RWPE1 (cell line): ENCODE measurements at regions not wholly inside any gene's neighbourhood (a gene's known extent, or its start where the extent isn't known, plus 50 kb on each side); places are given as distances from the start of the nearest gene placed in this dataset.

Experiments
- CTCF ChIA-PET: fragments of 350-600 bp; sonication (Branson Sonifier 250); formaldehyde crosslinking; extraction: SDS; loops from one replicate; lab custom pipeline; 2021; lab: Yijun Ruan, JAX
- POLR2A ChIA-PET: fragments of 400-600 bp; formaldehyde crosslinking; extraction: SDS; loops from one replicate; lab custom pipeline; 2020; ENCODE audit warnings: antibody characterized with exemption; ENCODE audit not compliant: low non-redundant PET; lab: Yijun Ruan, JAX
- DNase-seq: peaks from one replicate; pipeline ENCODE4 v3.0.0; 2012; ENCODE audit warnings: low spot score
- H3K27ac ChIP-seq: fragments of 450-650 bp; 2 replicates; pipeline ENCODE4 v1.5.1; 2017
- CTCF ChIP-seq: fragments of 450-650 bp; conservative IDR thresholded peaks from 2 replicates; pipeline ENCODE4 v1.5.1; 2017; ENCODE audit warnings: low read depth, mild to moderate bottlenecking

- no peak overlapping the region for H3K27ac ChIP-seq
- ChIA-PET POLR2A (no interaction called here), CTCF (no interaction called here)
- no peak for TF ChIP-seq CTCF
- no peak for DNase-seq
Measured at GRCh38 chr1:80825067-80825466, 975.7 kb upstream of the ADGRL2 start.

- CTCF ChIA-PET, result no interaction called here
- POLR2A ChIA-PET, result no interaction called here
- DNase-seq, result no peak
- TF ChIP-seq CTCF, result no peak
- no peak overlapping the region for H3K27ac ChIP-seq
Measured at GRCh38 chr1:80818211-80818610, 982.5 kb upstream of the ADGRL2 start.

DNA sequence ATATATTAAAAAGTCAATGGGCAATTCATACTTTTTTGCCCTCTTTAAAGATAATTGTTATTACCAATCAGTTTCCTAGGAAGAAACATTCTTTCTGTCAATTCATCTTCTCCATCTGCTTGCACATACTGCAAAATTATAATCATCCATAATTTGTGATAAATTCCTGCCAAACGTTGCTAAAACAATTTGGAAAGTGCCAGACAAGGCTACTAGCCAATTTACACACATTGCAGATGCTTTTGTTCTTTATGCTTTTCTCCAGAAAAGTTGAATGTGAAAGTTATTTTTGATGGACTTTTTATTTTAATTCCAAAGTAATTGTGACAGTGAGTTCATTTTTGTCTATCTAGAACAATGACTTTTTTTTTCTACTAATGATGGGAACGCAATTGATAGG lies 992.8 kb upstream of the ADGRL2 start:
- TF ChIP-seq CTCF, result no peak
- ChIA-PET CTCF (no interaction called here), POLR2A (no interaction called here)
- no peak overlapping the region for H3K27ac ChIP-seq
- no peak for DNase-seq

- CTCF ChIA-PET, result no interaction called here
- POLR2A ChIA-PET, result no interaction called here
- DNase-seq, result no peak
- H3K27ac ChIP-seq, result no peak overlapping the region
- no peak for TF ChIP-seq CTCF
Measured at GRCh38 chr1:80806431-80806830, 994.3 kb upstream of the ADGRL2 start.

DNA sequence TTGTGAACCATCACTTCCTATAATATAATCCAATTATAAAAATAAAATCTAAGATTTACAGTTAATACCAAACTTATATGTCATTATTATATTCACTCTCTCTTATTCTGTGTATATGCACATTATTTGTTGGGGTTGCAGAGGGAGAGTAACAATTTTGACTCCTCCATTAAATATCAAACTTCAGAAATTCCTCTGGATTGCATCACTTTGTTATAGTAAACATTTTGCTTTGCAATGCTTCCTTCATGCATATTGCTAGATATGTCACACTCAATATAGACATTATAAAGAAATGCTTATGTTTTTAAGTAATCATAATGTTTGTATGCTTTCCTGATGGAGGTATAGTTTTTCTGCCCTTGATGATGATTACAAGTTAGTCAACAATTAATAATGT lies 999.0 kb upstream of the ADGRL2 start:
- ChIA-PET POLR2A (no interaction called here), CTCF (no interaction called here)
- no peak for TF ChIP-seq CTCF
- H3K27ac ChIP-seq, result no peak overlapping the region
- no peak for DNase-seq

- POLR2A ChIA-PET, result no interaction called here
- CTCF ChIA-PET, result no interaction called here
- no peak overlapping the region for H3K27ac ChIP-seq
- DNase-seq, result no peak
- TF ChIP-seq CTCF, result no peak
Measured at GRCh38 chr1:80799457-80799856, 1001.3 kb upstream of the ADGRL2 start.

DNA sequence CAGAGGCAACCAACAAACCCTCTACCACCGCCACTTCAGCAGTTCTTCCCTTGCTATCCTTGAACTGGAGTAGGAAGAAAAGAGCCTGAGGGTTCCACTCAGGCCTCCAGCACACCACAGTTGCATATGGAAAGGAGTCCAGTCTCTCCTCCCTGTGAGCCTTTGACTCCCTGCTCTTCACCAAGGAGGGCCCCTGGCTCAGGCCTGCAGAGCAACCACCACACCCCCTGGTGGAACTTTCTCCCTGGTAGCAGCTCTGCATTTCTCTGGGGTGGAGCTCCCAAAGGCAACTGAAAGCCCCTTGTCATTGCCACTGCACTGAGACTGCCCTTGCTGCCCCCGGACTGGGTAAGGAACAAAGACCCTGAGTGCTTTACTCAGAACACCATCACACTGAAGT lies 1021.5 kb upstream of the ADGRL2 start:
- ChIA-PET POLR2A (no interaction called here), CTCF (no interaction called here)
- TF ChIP-seq CTCF, result no peak
- DNase-seq, result no peak
- H3K27ac ChIP-seq, result no peak overlapping the region
